AG09319 (cell line): ENCODE measurements at regions not wholly inside any gene's neighbourhood (a gene's known extent, or its start where the extent isn't known, plus 50 kb on each side); places are given as distances from the start of the nearest gene placed in this dataset.

ENCODE experiments used
- DNase-seq: peaks from one replicate; pipeline ENCODE4 v3.0.0-alpha.2; 2010; ENCODE audit warnings: low read depth; ENCODE audit errors: extremely low read depth
- CTCF ChIP-seq: IDR thresholded peaks from 2 replicates; pipeline ENCODE4 v1.5.1; 2011; ENCODE audit warnings: low read depth, mild to moderate bottlenecking, inconsistent platforms, low read length, moderate library complexity

GRCh38 chr2:111697560-111697959 lies 186.4 kb downstream of the ANAPC1 start:
- DNase-seq: no peak
- TF ChIP-seq CTCF: no peak

- no peak for DNase-seq
- TF ChIP-seq CTCF: no peak
These were observed 185.9 kb downstream of the ANAPC1 start for GRCh38 chr2:111698089-111698488.

- TF ChIP-seq CTCF: peak; percentile 61
- peak; percentile 95 for DNase-seq
These were observed 185.0 kb downstream of the ANAPC1 start for GRCh38 chr2:111698743-111699554.

- TF ChIP-seq CTCF: no peak
- DNase-seq: no peak
These were observed 182.7 kb downstream of the ANAPC1 start for GRCh38 chr2:111701266-111701665.

- TF ChIP-seq CTCF: no peak
- no peak for DNase-seq
These were observed 182.2 kb downstream of the ANAPC1 start for GRCh38 chr2:111701798-111702118.

GRCh38 chr2:111702119-111702803 lies 181.7 kb downstream of the ANAPC1 start:
- TF ChIP-seq CTCF: peak; percentile 62
- no peak for DNase-seq

- no peak for TF ChIP-seq CTCF
- DNase-seq: no peak
These were observed 181.2 kb downstream of the ANAPC1 start for GRCh38 chr2:111702804-111703196.
